Upper lobe of right lung (tissue), 1 donor: ENCODE measurements at regions not wholly inside any gene's neighbourhood (a gene's known extent, or its start where the extent isn't known, plus 50 kb on each side); places are given as distances from the start of the nearest gene placed in this dataset.

Source experiments
- ATAC-seq: fragments of 200-7000 bp; cut with Tn5 transposase; one replicate; pipeline ENCODE4 v1.9.1; 2020; ENCODE audit warnings: mild to moderate bottlenecking, moderate library complexity
- DNase-seq: peaks from one replicate; pipeline ENCODE4 v3.0.0-alpha.2; 2020
- H3K27ac ChIP-seq: fragments of 200-600 bp; one replicate; pipeline ENCODE4 v1.8.0; 2022
- H3K27me3 ChIP-seq: fragments of 200-600 bp; one replicate; pipeline ENCODE4 v1.8.0; 2022; ENCODE audit warnings: mild to moderate bottlenecking
- H3K36me3 ChIP-seq: fragments of 200-600 bp; one replicate; pipeline ENCODE4 v1.8.0; 2022
- H3K4me1 ChIP-seq: fragments of 200-600 bp; one replicate; pipeline ENCODE4 v1.8.0; 2022
- H3K4me3 ChIP-seq: fragments of 200-600 bp; one replicate; pipeline ENCODE4 v1.8.0; 2022; ENCODE audit warnings: mild to moderate bottlenecking
- H3K9me3 ChIP-seq: fragments of 200-600 bp; one replicate; pipeline ENCODE4 v1.8.0; 2022
- intact Hi-C: fragments of 100-400 bp; cut with DNase I; formaldehyde crosslinking; loops from one replicate; pipeline ENCODE4 v1.11.0; 2022
- TF ChIP-seq, protein P1 (sequence below): fragments of 200-600 bp; IDR thresholded peaks from one replicate; pipeline ENCODE4 v1.8.0; 2022; ENCODE audit warnings: antibody characterized with exemption
- donor health status: DM: no; HTN: yes; CAD: no; lungs with severe emphysema.

DNA sequence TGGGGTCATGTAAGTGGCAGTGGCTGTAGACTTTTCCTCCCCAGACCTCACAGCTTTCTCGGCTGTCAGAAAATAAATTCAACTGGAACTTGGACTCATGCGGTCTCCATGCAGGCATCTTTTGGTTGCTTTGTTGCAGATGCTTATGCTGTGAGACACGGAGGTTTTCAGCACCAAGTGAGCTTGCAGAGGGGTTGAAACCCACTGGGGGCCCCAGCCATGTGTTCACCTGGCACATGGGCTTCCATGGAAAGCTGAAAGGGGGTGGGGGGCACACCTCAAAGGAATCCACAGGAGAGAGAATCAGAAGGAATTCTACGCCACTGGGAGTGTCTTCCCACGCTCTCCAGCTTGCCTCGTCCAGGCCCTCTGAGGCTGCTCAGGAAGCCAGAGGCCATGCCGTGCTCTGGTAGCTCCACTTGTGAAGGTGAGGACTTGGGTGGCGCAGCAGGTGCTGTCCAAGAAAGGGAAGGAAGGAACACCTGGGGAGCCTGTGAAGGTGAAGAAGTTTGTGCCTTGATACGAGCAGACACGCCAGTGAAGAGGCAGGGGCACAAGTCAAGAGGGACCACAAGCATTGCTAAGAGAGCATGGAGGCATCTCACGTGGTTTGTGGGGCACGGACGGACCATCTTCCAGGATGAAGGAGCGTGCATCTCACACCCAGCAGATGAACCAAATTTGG is 134.3 kb upstream of the PMEPA1 start:
- TF ChIP-seq, protein P1, sequence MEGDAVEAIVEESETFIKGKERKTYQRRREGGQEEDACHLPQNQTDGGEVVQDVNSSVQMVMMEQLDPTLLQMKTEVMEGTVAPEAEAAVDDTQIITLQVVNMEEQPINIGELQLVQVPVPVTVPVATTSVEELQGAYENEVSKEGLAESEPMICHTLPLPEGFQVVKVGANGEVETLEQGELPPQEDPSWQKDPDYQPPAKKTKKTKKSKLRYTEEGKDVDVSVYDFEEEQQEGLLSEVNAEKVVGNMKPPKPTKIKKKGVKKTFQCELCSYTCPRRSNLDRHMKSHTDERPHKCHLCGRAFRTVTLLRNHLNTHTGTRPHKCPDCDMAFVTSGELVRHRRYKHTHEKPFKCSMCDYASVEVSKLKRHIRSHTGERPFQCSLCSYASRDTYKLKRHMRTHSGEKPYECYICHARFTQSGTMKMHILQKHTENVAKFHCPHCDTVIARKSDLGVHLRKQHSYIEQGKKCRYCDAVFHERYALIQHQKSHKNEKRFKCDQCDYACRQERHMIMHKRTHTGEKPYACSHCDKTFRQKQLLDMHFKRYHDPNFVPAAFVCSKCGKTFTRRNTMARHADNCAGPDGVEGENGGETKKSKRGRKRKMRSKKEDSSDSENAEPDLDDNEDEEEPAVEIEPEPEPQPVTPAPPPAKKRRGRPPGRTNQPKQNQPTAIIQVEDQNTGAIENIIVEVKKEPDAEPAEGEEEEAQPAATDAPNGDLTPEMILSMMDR = no peak
- no peak overlapping the region for H3K4me3 ChIP-seq
- no peaks in the 10 kb centered on the region for H3K9me3 ChIP-seq
- H3K36me3 ChIP-seq = no peaks in the 10 kb centered on the region
- no peaks in the 10 kb centered on the region for H3K4me1 ChIP-seq
- no peak for ATAC-seq
- no peak overlapping the region for H3K27ac ChIP-seq
- intact Hi-C loops = no loop called here
- no peaks in the 10 kb centered on the region for H3K27me3 ChIP-seq
- DNase-seq = no peak

GRCh38 chr20:57842720-57843119 is 132.9 kb upstream of the PMEPA1 start:
- H3K4me3 ChIP-seq = no peak overlapping the region
- intact Hi-C loops = no loop called here
- H3K9me3 ChIP-seq = no peaks in the 10 kb centered on the region
- no peak overlapping the region for H3K27ac ChIP-seq
- TF ChIP-seq, protein P1 = no peak
- no peak for DNase-seq
- H3K27me3 ChIP-seq = no peaks in the 10 kb centered on the region
- H3K36me3 ChIP-seq = no peaks in the 10 kb centered on the region
- ATAC-seq = no peak
- H3K4me1 ChIP-seq = no peaks in the 10 kb centered on the region

DNA sequence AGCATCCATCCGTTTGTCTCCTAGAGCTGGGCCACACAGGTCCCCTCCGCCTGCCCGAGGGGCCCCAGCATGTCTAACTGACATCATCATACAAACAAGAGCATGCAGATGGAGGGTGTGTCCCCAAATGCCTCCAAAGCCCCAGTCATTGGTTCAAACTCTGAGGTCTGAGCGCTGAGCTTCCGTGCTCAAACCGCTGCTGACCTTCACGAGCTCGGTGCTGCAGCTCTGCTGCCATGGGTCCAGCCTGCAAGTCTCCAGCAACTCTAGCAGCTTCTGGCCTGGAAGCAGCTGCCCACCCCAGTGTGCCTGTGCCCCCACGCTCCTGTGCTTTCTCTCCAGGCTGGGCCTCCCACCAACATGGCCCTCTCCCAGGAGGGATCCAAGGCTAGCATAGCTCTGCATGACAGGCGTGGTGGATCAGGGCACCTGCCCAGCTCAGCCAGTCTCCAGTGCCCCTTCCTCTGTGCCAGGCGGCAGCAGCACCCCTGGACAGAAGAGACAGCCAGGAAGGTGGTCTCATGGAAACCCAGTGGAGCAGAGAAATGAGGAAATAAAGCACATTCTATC is 131.6 kb upstream of the PMEPA1 start:
- Histone ChIP-seq H3K4me3 (no peak overlapping the region), H3K27ac (no peak overlapping the region), H3K4me1 (no peaks in the 10 kb centered on the region), H3K9me3 (no peaks in the 10 kb centered on the region), H3K36me3 (no peaks in the 10 kb centered on the region), H3K27me3 (no peaks in the 10 kb centered on the region)
- DNase-seq = no peak
- TF ChIP-seq, protein P1 = no peak
- no peak for ATAC-seq
- intact Hi-C loops = no loop called here

GRCh38 chr20:57840504-57841296 is 130.9 kb upstream of the PMEPA1 start:
- H3K27me3 ChIP-seq = no peaks in the 10 kb centered on the region
- intact Hi-C loops = no loop called here
- ATAC-seq = no peak
- no peaks in the 10 kb centered on the region for H3K4me1 ChIP-seq
- H3K27ac ChIP-seq = no peak overlapping the region
- TF ChIP-seq, protein P1 = no peak
- DNase-seq = no peak
- no peaks in the 10 kb centered on the region for H3K9me3 ChIP-seq
- no peak overlapping the region for H3K4me3 ChIP-seq
- H3K36me3 ChIP-seq = no peaks in the 10 kb centered on the region

GRCh38 chr20:57840066-57840465 is 130.3 kb upstream of the PMEPA1 start:
- H3K4me1 ChIP-seq = no peaks in the 10 kb centered on the region
- ATAC-seq (no peak), DNase-seq (no peak)
- H3K36me3 ChIP-seq = no peaks in the 10 kb centered on the region
- H3K27ac ChIP-seq = no peak overlapping the region
- no peaks in the 10 kb centered on the region for H3K27me3 ChIP-seq
- no peak overlapping the region for H3K4me3 ChIP-seq
- TF ChIP-seq, protein P1 = no peak
- intact Hi-C loops = no loop called here
- no peaks in the 10 kb centered on the region for H3K9me3 ChIP-seq
